Left forelimb (tissue), 1 donor: ENCODE measurements at regions not wholly inside any gene's neighbourhood (a gene's known extent, or its start where the extent isn't known, plus 50 kb on each side); places are given as distances from the start of the nearest gene placed in this dataset.

Experiments used
- DNase-seq: peaks from one replicate; pipeline ENCODE4 v3.0.0-alpha.2; 2018; ENCODE audit warnings: low spot score

DNA sequence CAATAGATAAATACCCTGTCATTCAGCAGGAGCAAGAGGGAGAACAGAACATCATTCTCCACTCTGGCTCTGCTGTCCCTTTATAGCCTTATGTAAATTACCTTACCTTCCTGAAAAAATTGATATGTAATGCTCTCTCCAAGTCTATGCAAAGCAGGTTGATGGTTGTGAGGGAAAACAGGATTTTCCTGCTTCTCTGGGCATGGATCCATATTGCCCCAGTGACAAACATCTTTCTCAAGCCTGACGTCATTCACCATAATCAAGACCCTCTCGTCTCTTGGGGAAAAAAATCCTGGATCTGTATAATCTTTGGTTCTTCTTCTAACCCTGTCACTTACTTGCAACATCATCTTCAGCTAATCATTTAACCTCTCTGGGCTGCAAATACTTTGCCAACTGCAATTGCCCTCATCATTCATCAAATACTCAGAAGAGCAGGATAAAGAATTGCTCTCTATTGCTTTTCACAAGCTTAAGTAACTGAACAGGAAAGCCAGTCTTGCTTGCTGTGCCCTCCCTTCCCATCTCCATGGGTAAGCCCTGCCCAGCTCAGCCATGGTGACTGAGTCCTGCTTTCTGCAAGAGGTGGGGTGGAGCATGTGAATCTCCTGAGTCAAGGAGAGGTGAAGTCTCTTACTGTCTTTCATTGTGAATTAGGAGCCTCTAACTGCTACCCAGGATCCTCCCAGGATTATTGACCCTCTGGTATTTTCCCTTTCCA is 123.7 kb upstream of the KLF7 start:
- DNase-seq = no peak

DNA sequence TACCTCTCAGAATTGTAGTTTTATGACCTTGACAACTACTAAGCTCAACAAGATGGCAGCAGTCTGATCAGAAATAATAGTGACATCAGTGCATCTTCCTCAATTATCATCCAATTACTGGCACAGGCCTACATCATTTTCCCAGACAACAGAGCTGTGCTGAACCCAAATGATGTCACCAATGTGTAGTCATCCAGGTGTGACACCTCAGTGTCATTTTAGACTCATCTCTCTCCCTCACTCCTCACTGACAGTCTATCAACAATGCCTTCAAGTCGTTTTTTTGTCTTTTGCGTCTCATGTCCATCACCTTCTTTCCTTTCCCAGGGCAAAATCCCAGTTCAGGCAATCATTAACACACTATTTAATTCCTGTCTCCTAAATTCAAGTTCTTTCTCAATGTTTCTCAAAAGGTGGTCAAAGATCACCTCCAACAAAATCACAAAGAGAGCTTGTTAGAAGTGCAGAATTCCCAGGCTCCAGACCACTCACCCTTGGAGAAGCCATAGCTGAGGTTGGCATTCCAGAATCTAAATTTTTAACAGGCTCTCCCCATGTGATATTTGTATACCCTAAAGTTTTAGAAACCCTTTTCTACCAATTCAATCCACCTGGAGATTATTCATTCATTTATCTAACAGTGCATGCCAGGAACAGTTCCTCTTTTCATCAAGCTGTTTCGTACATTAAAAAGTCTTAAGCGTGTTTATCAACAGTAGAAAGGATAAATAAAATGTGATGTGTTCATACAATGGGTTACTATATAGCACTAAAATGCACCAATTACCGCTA is 125.3 kb upstream of the KLF7 start:
- DNase-seq = no peak

GRCh38 chr2:207291625-207292252 is 126.0 kb upstream of the KLF7 start:
- no peak for DNase-seq

DNA sequence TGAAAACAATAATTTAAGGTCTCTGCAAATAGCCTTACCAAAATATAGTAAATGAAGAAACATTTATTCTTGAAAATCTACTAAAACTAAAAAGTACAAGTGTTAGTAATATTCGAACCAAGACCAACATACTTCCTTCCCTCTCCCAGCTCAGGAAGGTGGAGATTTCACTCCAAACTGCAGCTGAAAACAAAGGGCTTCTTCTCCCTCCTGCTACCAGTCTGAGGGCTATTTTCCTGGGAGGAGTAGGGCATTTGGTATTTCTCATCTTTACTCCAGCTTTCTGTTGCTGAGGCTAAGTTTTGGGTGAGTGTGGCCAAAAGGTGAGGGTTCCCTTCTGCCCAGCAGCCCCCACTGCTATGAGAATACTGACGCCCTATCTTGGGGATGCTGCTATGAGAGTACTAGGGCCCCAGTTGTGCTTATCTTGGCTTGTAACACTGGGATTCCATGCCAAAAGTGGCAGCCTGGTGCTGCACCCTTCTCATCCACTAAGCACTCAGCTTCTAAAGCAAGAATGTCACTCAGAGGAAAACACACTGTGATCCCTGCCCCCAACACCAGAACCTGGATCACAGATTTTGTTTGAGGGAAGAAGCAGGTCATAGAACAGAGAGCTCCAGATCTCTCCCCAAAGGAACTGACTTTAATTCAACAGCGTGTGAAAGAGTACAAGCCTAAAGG is 130.7 kb upstream of the KLF7 start:
- no peak for DNase-seq

GRCh38 chr2:207300817-207301216 is 135.1 kb upstream of the KLF7 start:
- no peak for DNase-seq

GRCh38 chr2:207304761-207305160 is 139.0 kb upstream of the KLF7 start:
- DNase-seq = no peak

GRCh38 chr2:207308519-207309224 is 142.9 kb upstream of the KLF7 start:
- no peak for DNase-seq

- no peak for DNase-seq
Measured at GRCh38 chr2:207311316-207312005, 145.7 kb upstream of the KLF7 start.

DNA sequence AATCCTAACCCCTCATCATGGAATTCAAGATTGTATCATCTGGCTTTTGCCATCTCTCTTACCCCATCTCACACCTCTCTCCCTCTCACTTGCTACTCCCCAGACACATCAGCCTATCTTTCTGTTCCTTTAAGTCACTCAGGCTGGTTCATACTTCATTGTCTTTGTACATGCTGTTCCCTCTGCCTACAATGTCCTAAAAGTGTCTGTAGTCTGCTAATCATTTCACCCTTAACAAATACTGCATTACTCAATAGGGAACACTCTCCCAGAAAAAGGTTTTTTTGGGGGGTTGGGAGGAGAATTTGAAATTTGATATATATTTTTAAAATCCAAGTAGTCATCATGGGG is 146.2 kb upstream of the KLF7 start:
- DNase-seq = no peak

- DNase-seq = no peak
Measured at GRCh38 chr2:207313947-207314346, 148.2 kb upstream of the KLF7 start.

DNA sequence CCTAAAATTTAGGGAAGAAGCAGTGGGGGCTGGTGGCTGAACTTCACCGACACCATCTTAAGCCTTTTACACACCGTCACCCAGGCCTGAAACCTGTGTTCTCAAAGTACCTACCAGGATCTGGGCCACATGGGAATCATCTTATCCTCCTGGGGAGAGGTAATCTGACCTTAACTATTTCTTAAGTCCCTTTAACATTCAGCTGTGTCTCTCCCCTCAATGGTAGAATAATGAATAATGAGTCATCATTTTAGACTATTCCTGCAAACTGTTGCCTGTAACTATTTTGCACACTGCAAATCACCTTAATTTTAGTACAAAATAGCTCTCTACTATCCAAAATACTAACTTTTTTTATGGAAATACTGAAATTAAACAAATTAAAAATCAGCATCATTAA is 149.4 kb upstream of the KLF7 start:
- no peak for DNase-seq

DNA sequence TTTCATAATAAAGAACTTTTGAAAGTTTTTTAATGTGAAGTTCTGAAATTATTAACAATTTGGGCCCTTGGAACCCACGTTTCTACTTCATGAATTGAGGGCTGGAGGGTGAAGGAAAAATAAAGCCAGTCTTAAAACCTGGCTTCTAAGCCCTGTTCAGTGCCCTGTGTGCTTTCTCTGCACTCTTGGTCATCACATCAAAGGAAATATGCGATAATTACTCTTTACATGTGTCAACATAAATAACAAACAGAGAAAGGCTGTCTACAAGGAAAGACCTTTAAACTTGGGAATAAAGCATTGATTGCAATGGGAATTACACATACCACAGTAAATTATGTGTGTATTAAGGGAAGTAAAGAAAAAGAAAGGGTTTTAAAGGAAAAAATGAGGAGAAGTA is 150.7 kb upstream of the KLF7 start:
- no peak for DNase-seq

GRCh38 chr2:207316906-207317305 is 151.2 kb upstream of the KLF7 start:
- DNase-seq = no peak

DNA sequence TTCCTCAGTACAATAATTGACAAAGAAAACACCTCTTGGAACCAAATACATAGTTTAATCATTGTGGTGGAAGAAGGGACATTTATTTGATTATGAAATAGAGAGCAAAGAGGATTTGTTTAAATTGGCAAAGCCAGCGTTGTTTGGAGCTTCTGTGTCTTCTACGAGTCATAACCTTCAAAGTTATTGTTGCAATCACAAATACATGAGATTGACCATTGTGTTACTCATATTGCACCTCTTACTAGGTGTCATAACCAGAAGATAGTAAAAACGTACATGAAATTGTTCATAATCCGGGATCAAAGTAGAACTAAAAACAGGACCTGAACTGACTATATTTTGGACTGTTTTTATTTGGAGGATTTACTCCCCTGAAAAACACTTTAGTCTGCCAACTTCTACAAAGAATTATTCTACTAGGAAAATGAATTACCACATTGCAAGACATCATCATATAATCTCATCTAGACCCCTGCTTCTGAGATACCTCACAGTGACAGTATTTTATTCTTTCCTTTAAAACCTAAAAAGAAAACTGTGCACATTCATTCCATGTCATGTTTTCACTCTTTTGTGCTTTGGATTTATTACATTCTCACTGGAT is 151.7 kb upstream of the KLF7 start:
- no peak for DNase-seq

DNA sequence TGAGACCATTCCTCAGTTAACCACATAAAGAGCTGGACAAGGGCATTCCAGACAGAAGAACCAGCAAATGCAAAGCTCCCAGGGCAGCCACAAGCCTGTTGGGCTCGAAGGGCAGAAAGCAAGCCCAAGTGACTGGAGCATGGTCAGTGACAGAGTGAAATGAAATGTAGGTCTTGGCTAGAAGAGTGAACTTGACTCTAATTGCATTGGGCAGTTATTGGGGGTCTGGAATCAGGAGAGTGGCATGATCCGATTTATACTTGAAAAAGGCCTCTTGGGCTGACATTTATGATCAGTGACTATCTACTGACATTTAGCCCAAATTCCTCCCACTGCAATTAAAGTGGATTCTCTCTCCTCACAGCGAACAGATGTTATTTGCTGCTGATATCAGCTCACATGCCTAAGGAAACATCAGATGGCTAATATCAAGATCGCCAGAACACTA is 152.5 kb upstream of the KLF7 start:
- no peak for DNase-seq

GRCh38 chr2:207319316-207319715 is 153.6 kb upstream of the KLF7 start:
- DNase-seq = no peak

- DNase-seq = no peak
Measured at GRCh38 chr2:207320381-207321159, 154.8 kb upstream of the KLF7 start.

DNA sequence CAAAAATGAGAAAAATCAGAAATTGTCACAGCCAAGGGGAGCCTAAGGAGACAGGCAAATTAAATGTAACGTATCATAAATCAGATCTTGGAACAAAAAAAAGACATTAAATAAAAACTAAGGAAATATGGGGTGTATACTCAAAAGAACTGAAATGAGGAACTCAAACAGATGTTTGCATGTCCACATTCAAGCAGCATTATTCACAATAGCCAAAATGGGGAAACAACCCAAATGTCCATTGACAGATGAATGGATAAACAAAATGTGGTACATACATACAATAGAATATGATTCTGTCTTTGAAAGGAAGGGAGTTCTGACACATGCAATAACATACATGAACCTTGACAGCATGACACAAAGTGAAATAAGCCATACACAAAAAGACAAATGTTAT is 155.8 kb upstream of the KLF7 start:
- DNase-seq = no peak

DNA sequence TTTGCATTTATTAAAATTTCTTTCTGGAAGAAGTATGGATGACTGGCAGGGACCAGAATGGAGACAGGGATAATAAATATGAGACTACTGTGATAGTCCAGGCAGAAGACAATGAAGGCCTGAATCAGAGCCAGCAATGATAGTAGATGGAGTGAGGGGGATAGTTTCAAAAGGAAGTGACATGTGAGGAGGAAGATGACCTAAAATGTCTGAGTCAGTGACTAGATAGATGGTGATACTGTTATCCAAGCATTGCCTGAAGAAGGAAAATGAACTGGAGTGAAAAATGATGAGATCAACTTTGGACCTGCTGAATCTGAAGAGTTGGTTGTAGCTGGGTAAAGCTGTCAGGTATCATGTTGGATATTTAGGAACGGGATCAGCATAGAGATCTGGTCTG is 158.3 kb upstream of the KLF7 start:
- no peak for DNase-seq

- no peak for DNase-seq
Measured at GRCh38 chr2:207327513-207327912, 161.8 kb upstream of the KLF7 start.
